Natural killer cell (primary cell): ENCODE measurements at regions not wholly inside any gene's neighbourhood (a gene's known extent, or its start where the extent isn't known, plus 50 kb on each side); places are given as distances from the start of the nearest gene placed in this dataset.

Source experiments
- ATAC-seq, 3 donors: fragments of 150-1000 bp in 2 of 3; fragments of 200-7000 bp in 1 of 3; cut with Tn5 transposase; 1 replicate in 1 of 3; 2 replicates in 2 of 3; pipeline ENCODE4 v1.10.0; 2021; ENCODE audit warnings: mild to moderate bottlenecking in 2 of 3, moderate library complexity in 2 of 3
- DNase-seq, 2 donors: peaks; one replicate each; pipeline versions ENCODE4 v3.0.0 to v3.0.0-alpha.2; 2013 to 2021; ENCODE audit warnings: mixed read lengths in 1 of 2
- H3K27ac ChIP-seq: one replicate; pipeline ENCODE4 v1.5.1; 2013; ENCODE audit warnings: mild to moderate bottlenecking, low read length
- H3K27me3 ChIP-seq: one replicate; pipeline ENCODE4 v1.6.1; 2013; ENCODE audit warnings: low read length; ENCODE audit not compliant: control insufficient read depth, insufficient read depth
- H3K36me3 ChIP-seq: one replicate; pipeline ENCODE4 v1.6.1; 2013; ENCODE audit warnings: low read length; ENCODE audit not compliant: control insufficient read depth, insufficient read depth
- H3K4me1 ChIP-seq: one replicate; pipeline ENCODE4 v1.6.1; 2013; ENCODE audit warnings: low read length; ENCODE audit not compliant: control insufficient read depth, insufficient read depth
- H3K4me3 ChIP-seq: one replicate; pipeline ENCODE4 v1.5.1; 2013; ENCODE audit warnings: low read length
- H3K9me3 ChIP-seq: one replicate; pipeline ENCODE4 v1.6.1; 2013; ENCODE audit warnings: low read length; ENCODE audit not compliant: control insufficient read depth, insufficient read depth
- H3K27ac Mint-ChIP-seq, 2 donors: one replicate each; pipeline ENCODE4 v1.8.0; 2022; ENCODE audit warnings: mild to moderate bottlenecking in 2 of 2, mixed read lengths in 2 of 2, moderate library complexity in 1 of 2
- H3K27me3 Mint-ChIP-seq, 2 donors: one replicate each; pipeline ENCODE4 v1.8.0; 2022; ENCODE audit warnings: low read depth in 2 of 2, mixed read lengths in 2 of 2
- H3K36me3 Mint-ChIP-seq: one replicate; pipeline ENCODE4 v1.8.0; 2022; ENCODE audit warnings: mixed read lengths
- H3K4me1 Mint-ChIP-seq, 2 donors: one replicate each; pipeline ENCODE4 v1.8.0; 2022; ENCODE audit warnings: mixed read lengths in 2 of 2
- H3K4me3 Mint-ChIP-seq: one replicate; pipeline ENCODE4 v1.8.0; 2022; ENCODE audit warnings: mild to moderate bottlenecking, moderate library complexity, mixed read lengths
- H3K9me3 Mint-ChIP-seq, 2 donors: one replicate each; pipeline ENCODE4 v1.8.0; 2022; ENCODE audit warnings: mixed read lengths in 2 of 2
- WGBS: methylation state at CpG from one replicate; pipeline ENCODE4 v1.1.7; 2013; ENCODE audit warnings: missing lambda C conversion rate; ENCODE audit not compliant: insufficient coverage; 5-methylcytosine and 5-hydroxymethylcytosine counted together
- intact Hi-C: fragments of 100-400 bp; cut with micrococcal nuclease; formaldehyde crosslinking; loops from one replicate; pipeline ENCODE4 v1.14.2; 2022
- TF ChIP-seq, protein P1 (sequence below): fragments of 200-600 bp; IDR thresholded peaks from one replicate; pipeline ENCODE4 v1.8.0; 2022; ENCODE audit warnings: antibody characterized with exemption

- ATAC-seq (no peak), DNase-seq (no peak)
- Histone ChIP-seq H3K27me3 (peaks cover 8% of the 10 kb centered on the region), H3K9me3 (no peaks in the 10 kb centered on the region), H3K4me3 (no peak overlapping the region), H3K27ac (no peak overlapping the region), H3K36me3 (no peaks in the 10 kb centered on the region), H3K4me1 (no peaks in the 10 kb centered on the region)
- Mint-ChIP-seq H3K27me3 (peaks cover 21 to 55% of the 10 kb centered on the region in 2 donors), H3K27ac (no peak overlapping the region), H3K36me3 (peaks cover 11% of the 10 kb centered on the region), H3K9me3 (peaks cover 2 to 3% of the 10 kb centered on the region in 2 donors), H3K4me1 (no peaks in the 10 kb centered on the region), H3K4me3 (no peak overlapping the region)
- TF ChIP-seq, protein P1, sequence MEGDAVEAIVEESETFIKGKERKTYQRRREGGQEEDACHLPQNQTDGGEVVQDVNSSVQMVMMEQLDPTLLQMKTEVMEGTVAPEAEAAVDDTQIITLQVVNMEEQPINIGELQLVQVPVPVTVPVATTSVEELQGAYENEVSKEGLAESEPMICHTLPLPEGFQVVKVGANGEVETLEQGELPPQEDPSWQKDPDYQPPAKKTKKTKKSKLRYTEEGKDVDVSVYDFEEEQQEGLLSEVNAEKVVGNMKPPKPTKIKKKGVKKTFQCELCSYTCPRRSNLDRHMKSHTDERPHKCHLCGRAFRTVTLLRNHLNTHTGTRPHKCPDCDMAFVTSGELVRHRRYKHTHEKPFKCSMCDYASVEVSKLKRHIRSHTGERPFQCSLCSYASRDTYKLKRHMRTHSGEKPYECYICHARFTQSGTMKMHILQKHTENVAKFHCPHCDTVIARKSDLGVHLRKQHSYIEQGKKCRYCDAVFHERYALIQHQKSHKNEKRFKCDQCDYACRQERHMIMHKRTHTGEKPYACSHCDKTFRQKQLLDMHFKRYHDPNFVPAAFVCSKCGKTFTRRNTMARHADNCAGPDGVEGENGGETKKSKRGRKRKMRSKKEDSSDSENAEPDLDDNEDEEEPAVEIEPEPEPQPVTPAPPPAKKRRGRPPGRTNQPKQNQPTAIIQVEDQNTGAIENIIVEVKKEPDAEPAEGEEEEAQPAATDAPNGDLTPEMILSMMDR: no peak
- intact Hi-C loops: no loop called here
- WGBS: 0% methylated on average over 1 of the region's 1 CpG
Measured at GRCh38 chr9:85237478-85237877, 504.3 kb downstream of the AGTPBP1 start.

- DNase-seq (no peak), ATAC-seq (no peak)
- WGBS: 46% methylated on average over 4 of the region's 4 CpGs
- TF ChIP-seq, protein P1: no peak
- no peak overlapping the region for H3K27ac ChIP-seq
- no peaks in the 10 kb centered on the region for H3K36me3 ChIP-seq
- no peaks in the 10 kb centered on the region for H3K27me3 ChIP-seq
- Mint-ChIP-seq H3K27ac (no peak overlapping the region), H3K4me1 (no peaks in the 10 kb centered on the region), H3K36me3 (no peaks in the 10 kb centered on the region), H3K9me3 (peaks cover 0 to 2% of the 10 kb centered on the region in 2 donors), H3K27me3 (peaks cover 7 to 28% of the 10 kb centered on the region in 2 donors), H3K4me3 (no peak overlapping the region)
- intact Hi-C loops: no loop called here
- no peaks in the 10 kb centered on the region for H3K9me3 ChIP-seq
- no peaks in the 10 kb centered on the region for H3K4me1 ChIP-seq
- H3K4me3 ChIP-seq: no peak overlapping the region
Measured at GRCh38 chr9:85230081-85230480, 511.7 kb downstream of the AGTPBP1 start.

DNA sequence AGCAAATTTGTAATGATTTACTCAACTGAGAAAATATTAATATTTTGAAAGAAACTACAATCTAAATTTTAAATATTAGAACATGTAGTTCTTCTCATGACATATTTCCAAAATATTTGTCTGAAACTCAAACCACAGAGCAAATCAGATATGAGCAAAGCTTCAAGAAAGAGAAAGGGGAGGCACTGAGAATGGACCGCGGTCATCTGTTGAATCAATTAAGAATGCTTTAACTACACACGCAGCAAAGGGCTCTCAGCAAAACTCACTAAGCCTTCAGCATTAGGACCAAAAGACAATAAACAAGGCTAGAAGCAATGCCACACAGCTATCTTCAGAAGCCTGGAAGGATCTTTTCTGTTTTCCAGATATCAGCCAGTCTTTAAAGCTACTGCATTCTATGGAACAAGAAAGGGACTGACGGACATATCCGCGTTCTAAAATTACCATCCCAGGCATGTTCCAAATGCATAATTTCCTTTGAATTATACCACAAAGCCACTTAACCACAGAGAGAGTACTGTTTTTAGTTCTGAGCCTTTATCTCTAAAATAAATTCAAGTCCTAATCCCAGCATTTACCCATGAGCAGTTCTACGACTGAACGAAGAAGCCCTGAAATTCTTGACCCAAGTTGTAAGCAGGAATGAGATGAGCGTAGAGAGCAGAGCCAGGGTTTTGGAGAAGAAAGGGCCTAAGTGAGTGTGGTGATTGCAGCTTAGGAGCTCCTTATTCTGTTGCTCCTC is 513.5 kb downstream of the AGTPBP1 start:
- no peaks in the 10 kb centered on the region for H3K4me1 Mint-ChIP-seq
- no peaks in the 10 kb centered on the region for H3K36me3 ChIP-seq
- H3K4me3 Mint-ChIP-seq: no peak overlapping the region
- no peaks in the 10 kb centered on the region for H3K27me3 ChIP-seq
- no peaks in the 10 kb centered on the region for H3K9me3 ChIP-seq
- H3K9me3 Mint-ChIP-seq: no peaks in the 10 kb centered on the region
- H3K36me3 Mint-ChIP-seq: no peaks in the 10 kb centered on the region
- 65% methylated on average over 9 of the region's 9 CpGs for WGBS
- TF ChIP-seq, protein P1: no peak
- no peak overlapping the region for H3K27ac ChIP-seq
- intact Hi-C loops: no loop called here
- H3K27ac Mint-ChIP-seq: no peak overlapping the region
- ATAC-seq (no peak), DNase-seq (no peak)
- no peak overlapping the region for H3K4me3 ChIP-seq
- H3K27me3 Mint-ChIP-seq: peaks cover 0 to 20% of the 10 kb centered on the region in 2 donors
- no peaks in the 10 kb centered on the region for H3K4me1 ChIP-seq

GRCh38 chr9:85225180-85225579 is 516.6 kb downstream of the AGTPBP1 start:
- H3K27ac ChIP-seq: no peak overlapping the region
- Mint-ChIP-seq H3K27me3 (peaks cover 7 to 8% of the 10 kb centered on the region in 2 donors), H3K27ac (no peak overlapping the region), H3K4me1 (no peaks in the 10 kb centered on the region), H3K9me3 (no peaks in the 10 kb centered on the region), H3K4me3 (no peak overlapping the region), H3K36me3 (no peaks in the 10 kb centered on the region)
- no peaks in the 10 kb centered on the region for H3K36me3 ChIP-seq
- no peak for ATAC-seq
- no peaks in the 10 kb centered on the region for H3K9me3 ChIP-seq
- 86% methylated on average over 1 of the region's 2 CpGs for WGBS
- H3K4me3 ChIP-seq: no peak overlapping the region
- intact Hi-C loops: no loop called here
- no peaks in the 10 kb centered on the region for H3K27me3 ChIP-seq
- no peak for DNase-seq
- TF ChIP-seq, protein P1: no peak
- H3K4me1 ChIP-seq: no peaks in the 10 kb centered on the region
